ENCODE measurements at regions not wholly inside any gene's neighbourhood (a gene's known extent, or its start where the extent isn't known, plus 50 kb on each side); places are given as distances from the start of the nearest gene placed in this dataset.

DNA sequence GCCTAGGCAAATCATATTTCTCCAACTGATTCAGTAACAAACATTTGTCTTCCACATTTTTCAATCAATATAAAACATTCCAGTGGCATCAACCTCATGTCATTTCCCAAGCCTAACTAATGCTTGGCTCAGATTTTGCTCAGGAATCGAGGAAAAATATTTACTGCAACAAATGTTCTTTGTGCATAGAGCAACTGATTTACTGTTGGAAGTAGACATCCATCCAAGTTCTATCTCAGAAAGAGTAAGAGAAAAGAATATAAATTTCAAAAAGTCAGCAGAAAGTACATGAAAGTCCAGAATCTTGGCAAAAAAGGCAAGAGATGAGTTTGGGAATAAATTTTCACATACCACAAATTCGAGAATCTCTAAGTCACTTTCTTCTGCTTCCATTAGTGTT lies 2245.0 kb upstream of the RAG2 start:
- in situ Hi-C loops (cut with HindIII; ENCODE audit: low pct_unique_long_range_greater_than_20kb, low sequenced_read_pairs) (no loop called here), intact Hi-C loops (cut with micrococcal nuclease; ENCODE audit: unreplicated experiment) (loop anchor here (10.0 kb wide), 1 partner anchor 172 kb away; no protein-coding TSS in a partner anchor)
- ATAC-seq = no peak
- Histone ChIP-seq H3K27me3 (ENCODE audit: control insufficient read depth, insufficient read depth, low read length) (no peaks in the 10 kb centered on the region), H3K9me3 (ENCODE audit: control insufficient read depth, insufficient read depth, low read depth, low read length) (no peaks in the 10 kb centered on the region), H3K36me3 (ENCODE audit: control insufficient read depth, insufficient read depth, low read length) (no peaks in the 10 kb centered on the region), H3K27ac (ENCODE audit: low read length) (no peak overlapping the region), H3K4me3 (ENCODE audit: low read depth in 2 of 2, low read length in 2 of 2) (no peak overlapping the region), H3K4me1 (ENCODE audit: control insufficient read depth, insufficient read depth, low read length) (no peaks in the 10 kb centered on the region)
- DNase-seq (ENCODE audit: low read depth, low spot score) = no peak
- ChIA-PET CTCF (no interaction called here), POLR2A (no interaction called here)
- no TSS peak for BruUV-seq (replicated peaks)
- no peak for TF ChIP-seq SIN3A (IDR thresholded peaks at IDR 0.05; ENCODE audit: borderline replicate concordance, insufficient read depth, low read depth, low read length)
- TF ChIP-seq TCF7L2 (IDR thresholded peaks at IDR 0.05; ENCODE audit: low read depth, low read length) = no peak
- TF ChIP-seq, protein P1, sequence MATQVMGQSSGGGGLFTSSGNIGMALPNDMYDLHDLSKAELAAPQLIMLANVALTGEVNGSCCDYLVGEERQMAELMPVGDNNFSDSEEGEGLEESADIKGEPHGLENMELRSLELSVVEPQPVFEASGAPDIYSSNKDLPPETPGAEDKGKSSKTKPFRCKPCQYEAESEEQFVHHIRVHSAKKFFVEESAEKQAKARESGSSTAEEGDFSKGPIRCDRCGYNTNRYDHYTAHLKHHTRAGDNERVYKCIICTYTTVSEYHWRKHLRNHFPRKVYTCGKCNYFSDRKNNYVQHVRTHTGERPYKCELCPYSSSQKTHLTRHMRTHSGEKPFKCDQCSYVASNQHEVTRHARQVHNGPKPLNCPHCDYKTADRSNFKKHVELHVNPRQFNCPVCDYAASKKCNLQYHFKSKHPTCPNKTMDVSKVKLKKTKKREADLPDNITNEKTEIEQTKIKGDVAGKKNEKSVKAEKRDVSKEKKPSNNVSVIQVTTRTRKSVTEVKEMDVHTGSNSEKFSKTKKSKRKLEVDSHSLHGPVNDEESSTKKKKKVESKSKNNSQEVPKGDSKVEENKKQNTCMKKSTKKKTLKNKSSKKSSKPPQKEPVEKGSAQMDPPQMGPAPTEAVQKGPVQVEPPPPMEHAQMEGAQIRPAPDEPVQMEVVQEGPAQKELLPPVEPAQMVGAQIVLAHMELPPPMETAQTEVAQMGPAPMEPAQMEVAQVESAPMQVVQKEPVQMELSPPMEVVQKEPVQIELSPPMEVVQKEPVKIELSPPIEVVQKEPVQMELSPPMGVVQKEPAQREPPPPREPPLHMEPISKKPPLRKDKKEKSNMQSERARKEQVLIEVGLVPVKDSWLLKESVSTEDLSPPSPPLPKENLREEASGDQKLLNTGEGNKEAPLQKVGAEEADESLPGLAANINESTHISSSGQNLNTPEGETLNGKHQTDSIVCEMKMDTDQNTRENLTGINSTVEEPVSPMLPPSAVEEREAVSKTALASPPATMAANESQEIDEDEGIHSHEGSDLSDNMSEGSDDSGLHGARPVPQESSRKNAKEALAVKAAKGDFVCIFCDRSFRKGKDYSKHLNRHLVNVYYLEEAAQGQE (IDR thresholded peaks at IDR 0.05; ENCODE audit: insufficient read depth in 1 of 2, low read depth in 2 of 2, low read length in 1 of 2) = no peak
- no peak for TF ChIP-seq POLR2AphosphoS5 (IDR thresholded peaks at IDR 0.05; ENCODE audit: low read depth, low read length)
- TF ChIP-seq, protein P2, sequence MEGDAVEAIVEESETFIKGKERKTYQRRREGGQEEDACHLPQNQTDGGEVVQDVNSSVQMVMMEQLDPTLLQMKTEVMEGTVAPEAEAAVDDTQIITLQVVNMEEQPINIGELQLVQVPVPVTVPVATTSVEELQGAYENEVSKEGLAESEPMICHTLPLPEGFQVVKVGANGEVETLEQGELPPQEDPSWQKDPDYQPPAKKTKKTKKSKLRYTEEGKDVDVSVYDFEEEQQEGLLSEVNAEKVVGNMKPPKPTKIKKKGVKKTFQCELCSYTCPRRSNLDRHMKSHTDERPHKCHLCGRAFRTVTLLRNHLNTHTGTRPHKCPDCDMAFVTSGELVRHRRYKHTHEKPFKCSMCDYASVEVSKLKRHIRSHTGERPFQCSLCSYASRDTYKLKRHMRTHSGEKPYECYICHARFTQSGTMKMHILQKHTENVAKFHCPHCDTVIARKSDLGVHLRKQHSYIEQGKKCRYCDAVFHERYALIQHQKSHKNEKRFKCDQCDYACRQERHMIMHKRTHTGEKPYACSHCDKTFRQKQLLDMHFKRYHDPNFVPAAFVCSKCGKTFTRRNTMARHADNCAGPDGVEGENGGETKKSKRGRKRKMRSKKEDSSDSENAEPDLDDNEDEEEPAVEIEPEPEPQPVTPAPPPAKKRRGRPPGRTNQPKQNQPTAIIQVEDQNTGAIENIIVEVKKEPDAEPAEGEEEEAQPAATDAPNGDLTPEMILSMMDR (IDR thresholded peaks at IDR 0.05) = no peak

DNA sequence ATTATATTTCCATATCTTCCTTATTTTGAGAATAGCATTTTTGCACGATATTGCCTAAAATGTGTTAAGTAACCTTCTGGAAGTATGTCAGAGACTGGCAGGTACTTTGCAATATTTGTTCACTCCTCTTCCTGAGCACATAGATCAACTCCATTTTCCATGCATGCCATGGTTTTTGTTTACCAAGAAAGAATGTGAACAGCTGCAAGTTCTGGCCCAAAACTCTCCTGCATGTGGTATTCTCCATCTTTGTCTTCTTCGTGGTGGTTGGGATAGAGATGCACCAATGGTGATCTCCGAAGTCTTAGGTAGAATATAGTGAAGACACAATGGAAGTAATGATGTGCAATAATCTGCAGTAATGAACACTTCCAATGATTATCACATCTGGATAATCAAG lies 2241.0 kb upstream of the RAG2 start:
- DNase-seq (ENCODE audit: low read depth, low spot score) = no peak
- TF ChIP-seq TCF7L2 (IDR thresholded peaks at IDR 0.05; ENCODE audit: low read depth, low read length) = no peak
- TF ChIP-seq, protein P1 (IDR thresholded peaks at IDR 0.05; ENCODE audit: insufficient read depth in 1 of 2, low read depth in 2 of 2, low read length in 1 of 2) = no peak
- TF ChIP-seq POLR2AphosphoS5 (IDR thresholded peaks at IDR 0.05; ENCODE audit: low read depth, low read length) = no peak
- TF ChIP-seq, protein P2 (IDR thresholded peaks at IDR 0.05) = no peak
- no peak for TF ChIP-seq SIN3A (IDR thresholded peaks at IDR 0.05; ENCODE audit: borderline replicate concordance, insufficient read depth, low read depth, low read length)
- no peaks in the 10 kb centered on the region for H3K4me1 ChIP-seq (ENCODE audit: control insufficient read depth, insufficient read depth, low read length)
- no peaks in the 10 kb centered on the region for H3K9me3 ChIP-seq (ENCODE audit: control insufficient read depth, insufficient read depth, low read depth, low read length)
- H3K4me3 ChIP-seq (ENCODE audit: low read depth in 2 of 2, low read length in 2 of 2) = no peak overlapping the region
- ATAC-seq = no peak
- ChIA-PET POLR2A (no interaction called here), CTCF (no interaction called here)
- H3K27me3 ChIP-seq (ENCODE audit: control insufficient read depth, insufficient read depth, low read length) = no peaks in the 10 kb centered on the region
- no peak overlapping the region for H3K27ac ChIP-seq (ENCODE audit: low read length)
- BruUV-seq (replicated peaks) = no TSS peak
- intact Hi-C loops (cut with micrococcal nuclease; ENCODE audit: unreplicated experiment) (no loop called here), in situ Hi-C loops (cut with HindIII; ENCODE audit: low pct_unique_long_range_greater_than_20kb, low sequenced_read_pairs) (no loop called here)
- no peaks in the 10 kb centered on the region for H3K36me3 ChIP-seq (ENCODE audit: control insufficient read depth, insufficient read depth, low read length)

Measured in Panc1 (cell line).